ENCODE measurements at regions not wholly inside any gene's neighbourhood (a gene's known extent, or its start where the extent isn't known, plus 50 kb on each side); places are given as distances from the start of the nearest gene placed in this dataset.
"Not testable (repeated sequence)": the region's sequence is repeated elsewhere in the genome, so short reads cannot be mapped to it uniquely, and the experiment has no call there.

- no peak for TF ChIP-seq CTCF (IDR thresholded peaks at IDR 0.05; ENCODE audit: low read depth, low read length)
- Histone ChIP-seq H3K27ac (ENCODE audit: low read depth, low read length) (no peak overlapping the region), H3K4me3 (ENCODE audit: low read depth, low read length) (no peak overlapping the region), H3K27me3 (ENCODE audit: control insufficient read depth, insufficient read depth, low read length) (no peaks in the 10 kb centered on the region), H3K9me3 (ENCODE audit: control insufficient read depth, insufficient read depth, low read length) (no peaks in the 10 kb centered on the region; the same call in 1 of the 2 replicates)
- ChIA-PET CTCF (no interaction called here), POLR2A (no interaction called here)
- DNase-seq (ENCODE audit: low read depth, low spot score) = no peak
These were observed 294.7 kb upstream of the HS6ST1 start for GRCh38 chr2:128613351-128613750.

- CTCF ChIA-PET = no interaction called here
- POLR2A ChIA-PET = no interaction called here
- Histone ChIP-seq H3K27ac (ENCODE audit: low read depth, low read length) (no peak overlapping the region), H3K27me3 (ENCODE audit: control insufficient read depth, insufficient read depth, low read length) (no peaks in the 10 kb centered on the region), H3K4me3 (ENCODE audit: low read depth, low read length) (no peak overlapping the region), H3K9me3 (ENCODE audit: control insufficient read depth, insufficient read depth, low read length) (no peaks in the 10 kb centered on the region; the same call in 1 of the 2 replicates)
- TF ChIP-seq CTCF (IDR thresholded peaks at IDR 0.05; ENCODE audit: low read depth, low read length) = no peak
- no peak for DNase-seq (ENCODE audit: low read depth, low spot score)
These were observed 295.2 kb upstream of the HS6ST1 start for GRCh38 chr2:128613876-128614275.

- H3K27me3 ChIP-seq (ENCODE audit: control insufficient read depth, insufficient read depth, low read length); CTCF ChIA-PET; H3K9me3 ChIP-seq (ENCODE audit: control insufficient read depth, insufficient read depth, low read length); H3K27ac ChIP-seq (ENCODE audit: low read depth, low read length); POLR2A ChIA-PET; DNase-seq (ENCODE audit: low read depth, low spot score); H3K4me3 ChIP-seq (ENCODE audit: low read depth, low read length): not testable (repeated sequence)
These were observed 296.2 kb upstream of the HS6ST1 start for GRCh38 chr2:128614907-128615306.

GRCh38 chr2:128615571-128615970 lies 296.9 kb upstream of the HS6ST1 start:
- Histone ChIP-seq H3K27ac (ENCODE audit: low read depth, low read length) (no peak overlapping the region), H3K4me3 (ENCODE audit: low read depth, low read length) (no peak overlapping the region), H3K27me3 (ENCODE audit: control insufficient read depth, insufficient read depth, low read length) (no peaks in the 10 kb centered on the region), H3K9me3 (ENCODE audit: control insufficient read depth, insufficient read depth, low read length) (no peaks in the 10 kb centered on the region; the same call in none of the 2 replicates)
- no peak for TF ChIP-seq CTCF (IDR thresholded peaks at IDR 0.05; ENCODE audit: low read depth, low read length)
- ChIA-PET CTCF (no interaction called here), POLR2A (no interaction called here)
- DNase-seq (ENCODE audit: low read depth, low spot score) = no peak

- H3K9me3 ChIP-seq (ENCODE audit: control insufficient read depth, insufficient read depth, low read length) = no peaks in the 10 kb centered on the region; the same call in none of the 2 replicates
- DNase-seq (ENCODE audit: low read depth, low spot score) = no peak
- H3K27me3 ChIP-seq (ENCODE audit: control insufficient read depth, insufficient read depth, low read length) = no peaks in the 10 kb centered on the region
- POLR2A ChIA-PET = no interaction called here
- no peak overlapping the region for H3K27ac ChIP-seq (ENCODE audit: low read depth, low read length)
- CTCF ChIA-PET = no interaction called here
- H3K4me3 ChIP-seq (ENCODE audit: low read depth, low read length) = no peak overlapping the region
- TF ChIP-seq CTCF (IDR thresholded peaks at IDR 0.05; ENCODE audit: low read depth, low read length) = no peak
These were observed 298.4 kb upstream of the HS6ST1 start for GRCh38 chr2:128617029-128617590.

Measured in AG04450 (cell line).